ENCODE measurements at regions not wholly inside any gene's neighbourhood (a gene's known extent, or its start where the extent isn't known, plus 50 kb on each side); places are given as distances from the start of the nearest gene placed in this dataset.

DNA sequence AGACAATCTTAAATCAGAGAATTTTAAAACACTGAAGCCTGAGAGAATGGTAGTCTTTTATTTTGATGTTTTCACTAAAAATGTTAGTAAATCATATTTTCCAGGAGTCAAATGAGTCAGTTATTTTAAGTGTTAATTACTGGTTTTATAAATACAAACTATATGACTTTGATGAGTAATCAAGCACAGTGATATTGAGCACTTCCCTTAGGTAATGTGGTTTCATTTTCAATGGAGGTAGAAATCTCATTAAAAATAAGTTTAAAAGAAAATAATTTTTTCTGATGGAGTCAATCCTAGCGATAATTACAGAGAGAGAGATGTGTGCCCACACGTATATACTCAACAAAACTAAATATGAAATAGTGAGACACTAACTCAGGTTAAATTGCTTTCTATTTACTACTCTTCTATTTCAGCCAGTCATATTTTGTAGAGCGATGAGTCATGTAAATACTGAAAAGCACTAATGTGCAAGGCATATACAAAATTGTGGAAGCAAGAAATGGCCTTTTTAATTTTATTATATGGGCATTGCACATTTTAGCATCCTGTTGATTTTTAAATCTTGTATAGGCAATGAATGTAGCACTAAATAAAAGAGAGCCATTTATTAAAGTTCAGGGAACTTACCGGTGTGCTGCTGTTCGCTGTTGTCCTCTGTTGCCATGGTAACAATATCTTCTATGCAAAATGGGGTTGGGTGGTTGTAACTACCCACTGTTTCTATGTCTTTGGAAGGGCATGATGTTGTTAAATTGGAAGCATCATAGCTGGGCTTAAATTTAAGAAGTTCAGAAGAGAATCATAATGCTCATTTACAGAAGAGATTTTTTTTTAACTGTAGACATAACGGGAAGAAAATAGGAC lies 513.7 kb downstream of the TLL1 start:
- TF ChIP-seq, protein P1, sequence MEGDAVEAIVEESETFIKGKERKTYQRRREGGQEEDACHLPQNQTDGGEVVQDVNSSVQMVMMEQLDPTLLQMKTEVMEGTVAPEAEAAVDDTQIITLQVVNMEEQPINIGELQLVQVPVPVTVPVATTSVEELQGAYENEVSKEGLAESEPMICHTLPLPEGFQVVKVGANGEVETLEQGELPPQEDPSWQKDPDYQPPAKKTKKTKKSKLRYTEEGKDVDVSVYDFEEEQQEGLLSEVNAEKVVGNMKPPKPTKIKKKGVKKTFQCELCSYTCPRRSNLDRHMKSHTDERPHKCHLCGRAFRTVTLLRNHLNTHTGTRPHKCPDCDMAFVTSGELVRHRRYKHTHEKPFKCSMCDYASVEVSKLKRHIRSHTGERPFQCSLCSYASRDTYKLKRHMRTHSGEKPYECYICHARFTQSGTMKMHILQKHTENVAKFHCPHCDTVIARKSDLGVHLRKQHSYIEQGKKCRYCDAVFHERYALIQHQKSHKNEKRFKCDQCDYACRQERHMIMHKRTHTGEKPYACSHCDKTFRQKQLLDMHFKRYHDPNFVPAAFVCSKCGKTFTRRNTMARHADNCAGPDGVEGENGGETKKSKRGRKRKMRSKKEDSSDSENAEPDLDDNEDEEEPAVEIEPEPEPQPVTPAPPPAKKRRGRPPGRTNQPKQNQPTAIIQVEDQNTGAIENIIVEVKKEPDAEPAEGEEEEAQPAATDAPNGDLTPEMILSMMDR (IDR thresholded peaks at IDR 0.05; ENCODE audit: insufficient read depth, low read length), result no peak
- TF ChIP-seq POLR2AphosphoS5 (IDR thresholded peaks at IDR 0.05; ENCODE audit: low read depth) (no peak), SPI1 (IDR thresholded peaks at IDR 0.05; ENCODE audit: borderline replicate concordance, low read depth) (no peak)
- TF ChIP-seq, protein P2, sequence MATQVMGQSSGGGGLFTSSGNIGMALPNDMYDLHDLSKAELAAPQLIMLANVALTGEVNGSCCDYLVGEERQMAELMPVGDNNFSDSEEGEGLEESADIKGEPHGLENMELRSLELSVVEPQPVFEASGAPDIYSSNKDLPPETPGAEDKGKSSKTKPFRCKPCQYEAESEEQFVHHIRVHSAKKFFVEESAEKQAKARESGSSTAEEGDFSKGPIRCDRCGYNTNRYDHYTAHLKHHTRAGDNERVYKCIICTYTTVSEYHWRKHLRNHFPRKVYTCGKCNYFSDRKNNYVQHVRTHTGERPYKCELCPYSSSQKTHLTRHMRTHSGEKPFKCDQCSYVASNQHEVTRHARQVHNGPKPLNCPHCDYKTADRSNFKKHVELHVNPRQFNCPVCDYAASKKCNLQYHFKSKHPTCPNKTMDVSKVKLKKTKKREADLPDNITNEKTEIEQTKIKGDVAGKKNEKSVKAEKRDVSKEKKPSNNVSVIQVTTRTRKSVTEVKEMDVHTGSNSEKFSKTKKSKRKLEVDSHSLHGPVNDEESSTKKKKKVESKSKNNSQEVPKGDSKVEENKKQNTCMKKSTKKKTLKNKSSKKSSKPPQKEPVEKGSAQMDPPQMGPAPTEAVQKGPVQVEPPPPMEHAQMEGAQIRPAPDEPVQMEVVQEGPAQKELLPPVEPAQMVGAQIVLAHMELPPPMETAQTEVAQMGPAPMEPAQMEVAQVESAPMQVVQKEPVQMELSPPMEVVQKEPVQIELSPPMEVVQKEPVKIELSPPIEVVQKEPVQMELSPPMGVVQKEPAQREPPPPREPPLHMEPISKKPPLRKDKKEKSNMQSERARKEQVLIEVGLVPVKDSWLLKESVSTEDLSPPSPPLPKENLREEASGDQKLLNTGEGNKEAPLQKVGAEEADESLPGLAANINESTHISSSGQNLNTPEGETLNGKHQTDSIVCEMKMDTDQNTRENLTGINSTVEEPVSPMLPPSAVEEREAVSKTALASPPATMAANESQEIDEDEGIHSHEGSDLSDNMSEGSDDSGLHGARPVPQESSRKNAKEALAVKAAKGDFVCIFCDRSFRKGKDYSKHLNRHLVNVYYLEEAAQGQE (IDR thresholded peaks at IDR 0.05; ENCODE audit: insufficient replicate concordance, low read depth), result no peak

Measured in HL-60 (cell line).